C4-2B (cell line): ENCODE measurements at regions not wholly inside any gene's neighbourhood (a gene's known extent, or its start where the extent isn't known, plus 50 kb on each side); places are given as distances from the start of the nearest gene placed in this dataset.
"Not testable (repeated sequence)": the region's sequence is repeated elsewhere in the genome, so short reads cannot be mapped to it uniquely, and the experiment has no call there.

Experiments
- ZFX ChIP-seq: fragments of 450-650 bp; IDR thresholded peaks from 2 replicates; pipeline ENCODE4 v1.6.1; 2017
- TF ChIP-seq, protein P1 (sequence below): fragments of 450-650 bp; conservative IDR thresholded peaks from 2 replicates; pipeline ENCODE4 v1.5.1; 2017; ENCODE audit warnings: mild to moderate bottlenecking

DNA sequence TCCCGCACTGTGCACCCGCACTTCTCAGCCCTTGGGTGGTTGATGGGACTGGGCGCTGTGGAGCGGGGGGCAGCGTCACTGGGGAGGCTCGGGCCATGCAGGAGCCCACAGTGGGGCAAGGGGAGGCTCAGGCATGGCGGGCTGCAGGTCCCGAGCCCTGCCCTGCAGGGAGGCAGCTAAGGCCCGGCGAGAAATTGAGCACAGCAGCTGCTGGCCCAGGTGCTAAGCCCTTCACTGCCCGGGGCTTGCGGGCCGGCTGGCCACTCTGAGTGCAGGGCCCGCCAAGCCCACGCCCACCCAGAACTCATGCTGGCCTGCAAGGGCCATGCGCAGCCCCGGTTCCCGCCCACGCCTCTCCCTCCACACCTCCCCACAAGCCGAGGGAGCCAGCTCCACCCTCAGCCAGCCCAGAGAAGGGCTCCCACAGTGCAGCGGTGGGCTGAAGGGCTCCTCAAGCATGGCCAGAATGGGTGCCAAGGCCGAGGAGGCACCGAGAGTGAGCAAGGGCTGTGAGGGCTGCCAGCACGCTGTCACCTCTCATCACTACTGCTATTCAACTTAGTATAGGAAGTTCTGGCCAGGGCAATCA lies 60.3 kb upstream of the FBXL17 start:
- TF ChIP-seq, protein P1, sequence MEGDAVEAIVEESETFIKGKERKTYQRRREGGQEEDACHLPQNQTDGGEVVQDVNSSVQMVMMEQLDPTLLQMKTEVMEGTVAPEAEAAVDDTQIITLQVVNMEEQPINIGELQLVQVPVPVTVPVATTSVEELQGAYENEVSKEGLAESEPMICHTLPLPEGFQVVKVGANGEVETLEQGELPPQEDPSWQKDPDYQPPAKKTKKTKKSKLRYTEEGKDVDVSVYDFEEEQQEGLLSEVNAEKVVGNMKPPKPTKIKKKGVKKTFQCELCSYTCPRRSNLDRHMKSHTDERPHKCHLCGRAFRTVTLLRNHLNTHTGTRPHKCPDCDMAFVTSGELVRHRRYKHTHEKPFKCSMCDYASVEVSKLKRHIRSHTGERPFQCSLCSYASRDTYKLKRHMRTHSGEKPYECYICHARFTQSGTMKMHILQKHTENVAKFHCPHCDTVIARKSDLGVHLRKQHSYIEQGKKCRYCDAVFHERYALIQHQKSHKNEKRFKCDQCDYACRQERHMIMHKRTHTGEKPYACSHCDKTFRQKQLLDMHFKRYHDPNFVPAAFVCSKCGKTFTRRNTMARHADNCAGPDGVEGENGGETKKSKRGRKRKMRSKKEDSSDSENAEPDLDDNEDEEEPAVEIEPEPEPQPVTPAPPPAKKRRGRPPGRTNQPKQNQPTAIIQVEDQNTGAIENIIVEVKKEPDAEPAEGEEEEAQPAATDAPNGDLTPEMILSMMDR: not testable (repeated sequence)
- TF ChIP-seq ZFX: not testable (repeated sequence)
